Limb (tissue), 2 donors: ENCODE measurements at regions not wholly inside any gene's neighbourhood (a gene's known extent, or its start where the extent isn't known, plus 50 kb on each side); places are given as distances from the start of the nearest gene placed in this dataset.

Source experiments
- DNase-seq, 2 donors: peaks; one replicate each; pipeline ENCODE4 v3.0.0-alpha.2; 2016; ENCODE audit errors: extremely low spot score in 2 of 2

- no peak for DNase-seq
Measured at GRCh38 chr7:47045207-47046051, 536.5 kb downstream of the TNS3 start.

- DNase-seq = no peak
Measured at GRCh38 chr7:47044625-47045024, 537.3 kb downstream of the TNS3 start.

- no peak for DNase-seq
Measured at GRCh38 chr7:47043304-47043703, 538.6 kb downstream of the TNS3 start.

- DNase-seq = no peak
Measured at GRCh38 chr7:47042669-47043068, 539.2 kb downstream of the TNS3 start.

- DNase-seq = no peak
Measured at GRCh38 chr7:47040795-47041347, 541.0 kb downstream of the TNS3 start.

GRCh38 chr7:47039904-47040303 is 542.0 kb downstream of the TNS3 start:
- no peak for DNase-seq

GRCh38 chr7:47039089-47039648 is 542.7 kb downstream of the TNS3 start:
- no peak for DNase-seq

GRCh38 chr7:47038621-47039020 is 543.3 kb downstream of the TNS3 start:
- no peak for DNase-seq

- no peak for DNase-seq
Measured at GRCh38 chr7:47037607-47038006, 544.3 kb downstream of the TNS3 start.

GRCh38 chr7:47036909-47037308 is 545.0 kb downstream of the TNS3 start:
- DNase-seq = no peak

- DNase-seq = no peak
Measured at GRCh38 chr7:47035522-47035921, 546.4 kb downstream of the TNS3 start.

- DNase-seq = no peak
Measured at GRCh38 chr7:47034180-47034579, 547.7 kb downstream of the TNS3 start.

GRCh38 chr7:47032536-47032908 is 549.4 kb downstream of the TNS3 start:
- no peak for DNase-seq

- peak in 1 of 2 donors; percentile 55 for DNase-seq
Measured at GRCh38 chr7:47031786-47032535, 550.0 kb downstream of the TNS3 start.

GRCh38 chr7:47028284-47028683 is 553.6 kb downstream of the TNS3 start:
- no peak for DNase-seq

GRCh38 chr7:47027695-47028240 is 554.1 kb downstream of the TNS3 start:
- no peak for DNase-seq

- no peak for DNase-seq
Measured at GRCh38 chr7:47026780-47027361, 555.0 kb downstream of the TNS3 start.

- no peak for DNase-seq
Measured at GRCh38 chr7:47024991-47025390, 556.9 kb downstream of the TNS3 start.

- no peak for DNase-seq
Measured at GRCh38 chr7:47008461-47008860, 573.5 kb downstream of the TNS3 start.

- no peak for DNase-seq
Measured at GRCh38 chr7:47007471-47007870, 574.4 kb downstream of the TNS3 start.

GRCh38 chr7:47000561-47000960 is 581.4 kb downstream of the TNS3 start:
- DNase-seq = no peak

- no peak for DNase-seq
Measured at GRCh38 chr7:46999866-47000265, 582.0 kb downstream of the TNS3 start.
